Activated CD4-positive, alpha-beta T cell treated with anti-CD3 and anti-CD28 coated beads for 36 hours (primary cell): ENCODE measurements at regions not wholly inside any gene's neighbourhood (a gene's known extent, or its start where the extent isn't known, plus 50 kb on each side); places are given as distances from the start of the nearest gene placed in this dataset.

Source experiments
- ATAC-seq: fragments of 200-7000 bp; cut with Tn5 transposase; one replicate; pipeline ENCODE4 v1.10.0; 2021; ENCODE audit warnings: mild to moderate bottlenecking, moderate library complexity
- CTCF ChIA-PET: fragments of 350-600 bp; sonication (Branson Sonifier 250); formaldehyde crosslinking; loops from one replicate; lab custom pipeline; 2021; ENCODE audit warnings: antibody characterized with exemption; lab: Charles Lee
- POLR2A ChIA-PET: fragments of 350-600 bp; sonication (Branson Sonifier 250); formaldehyde crosslinking; loops from one replicate; lab custom pipeline; 2021; ENCODE audit warnings: antibody characterized with exemption, inconsistent platforms; lab: Charles Lee
- DNase-seq: peaks from one replicate; pipeline ENCODE4 v3.0.0-alpha.2; 2020
- H3K27ac Mint-ChIP-seq: one replicate; pipeline ENCODE4 v1.8.0; 2021; ENCODE audit warnings: mixed read lengths
- H3K27me3 Mint-ChIP-seq: one replicate; pipeline ENCODE4 v1.8.0; 2021; ENCODE audit warnings: mixed read lengths
- H3K36me3 Mint-ChIP-seq: one replicate; pipeline ENCODE4 v1.8.0; 2021; ENCODE audit warnings: low read depth, mixed read lengths
- H3K4me1 Mint-ChIP-seq: one replicate; pipeline ENCODE4 v1.8.0; 2021; ENCODE audit warnings: mixed read lengths
- H3K4me3 Mint-ChIP-seq: one replicate; pipeline ENCODE4 v1.8.0; 2021; ENCODE audit warnings: mild to moderate bottlenecking, moderate library complexity, mixed read lengths
- H3K9me3 Mint-ChIP-seq: one replicate; pipeline ENCODE4 v1.8.0; 2021; ENCODE audit warnings: low read depth, mixed read lengths
- intact Hi-C, 2 experiments: fragments of 100-400 bp; cut with DNase I in 1 of 2; cut with micrococcal nuclease in 1 of 2; formaldehyde crosslinking; loops; one replicate each; pipeline versions ENCODE4 v1.14.2 to v1.15.1; 2022 to 2024; cut with DNase I, micrococcal nuclease

GRCh38 chr4:28787947-28788346 is 1927.3 kb downstream of the STIM2 start:
- H3K36me3 Mint-ChIP-seq = no peaks in the 10 kb centered on the region
- DNase-seq (no peak), ATAC-seq (no peak)
- no peak overlapping the region for H3K4me3 Mint-ChIP-seq
- no peaks in the 10 kb centered on the region for H3K27me3 Mint-ChIP-seq
- ChIA-PET POLR2A (no interaction called here), CTCF (interaction anchor here (0.6 kb wide), 1 partner anchor 109 kb away, joined by 4 read pairs; no protein-coding TSS in a partner anchor)
- H3K4me1 Mint-ChIP-seq = no peaks in the 10 kb centered on the region
- intact Hi-C loops = no loop called here
- no peak overlapping the region for H3K27ac Mint-ChIP-seq
- peaks cover 1% of the 10 kb centered on the region for H3K9me3 Mint-ChIP-seq

GRCh38 chr4:28788929-28789490 is 1928.4 kb downstream of the STIM2 start:
- no peak for ATAC-seq
- H3K4me1 Mint-ChIP-seq = no peaks in the 10 kb centered on the region
- intact Hi-C loops = no loop called here
- H3K36me3 Mint-ChIP-seq = no peaks in the 10 kb centered on the region
- CTCF ChIA-PET = no interaction called here
- no peak overlapping the region for H3K27ac Mint-ChIP-seq
- DNase-seq = no peak
- no peak overlapping the region for H3K4me3 Mint-ChIP-seq
- peaks cover 1% of the 10 kb centered on the region for H3K9me3 Mint-ChIP-seq
- POLR2A ChIA-PET = no interaction called here
- no peaks in the 10 kb centered on the region for H3K27me3 Mint-ChIP-seq

- H3K9me3 Mint-ChIP-seq = peaks cover 4% of the 10 kb centered on the region
- intact Hi-C loops = no loop called here
- no peak for DNase-seq
- ChIA-PET CTCF (no interaction called here), POLR2A (no interaction called here)
- H3K4me1 Mint-ChIP-seq = no peaks in the 10 kb centered on the region
- no peaks in the 10 kb centered on the region for H3K27me3 Mint-ChIP-seq
- no peak overlapping the region for H3K4me3 Mint-ChIP-seq
- no peak for ATAC-seq
- no peak overlapping the region for H3K27ac Mint-ChIP-seq
- no peaks in the 10 kb centered on the region for H3K36me3 Mint-ChIP-seq
Measured at GRCh38 chr4:28792917-28793597, 1927.1 kb upstream of the PCDH7 start.

- POLR2A ChIA-PET = no interaction called here
Measured at GRCh38 chr4:28799696-28800095, 1920.5 kb upstream of the PCDH7 start.

GRCh38 chr4:28811025-28811424 is 1909.1 kb upstream of the PCDH7 start:
- DNase-seq (no peak), ATAC-seq (no peak)
- Mint-ChIP-seq H3K36me3 (no peaks in the 10 kb centered on the region), H3K4me1 (no peaks in the 10 kb centered on the region), H3K27ac (no peak overlapping the region), H3K27me3 (no peaks in the 10 kb centered on the region), H3K4me3 (no peak overlapping the region), H3K9me3 (peaks cover 18% of the 10 kb centered on the region)
- CTCF ChIA-PET = interaction anchor here (0.7 kb wide), 1 partner anchor 15 kb away, joined by 3 read pairs; no protein-coding TSS in a partner anchor
- intact Hi-C loops = no loop called here
- POLR2A ChIA-PET = no interaction called here

More at GRCh38 chr4:28799696-28800095, 1920.5 kb upstream of the PCDH7 start:
- no peak for DNase-seq
- Mint-ChIP-seq H3K36me3 (no peaks in the 10 kb centered on the region), H3K9me3 (peaks cover 5% of the 10 kb centered on the region), H3K4me1 (no peaks in the 10 kb centered on the region), H3K4me3 (no peak overlapping the region), H3K27ac (no peak overlapping the region), H3K27me3 (no peaks in the 10 kb centered on the region)
- ATAC-seq = no peak
- CTCF ChIA-PET = no interaction called here
- intact Hi-C loops = no loop called here

GRCh38 chr4:28822163-28822562 is 1898.0 kb upstream of the PCDH7 start:
- intact Hi-C loops = no loop called here
- Mint-ChIP-seq H3K36me3 (no peaks in the 10 kb centered on the region), H3K4me3 (no peak overlapping the region), H3K9me3 (peaks cover 13% of the 10 kb centered on the region), H3K27me3 (no peaks in the 10 kb centered on the region), H3K27ac (no peak overlapping the region), H3K4me1 (no peaks in the 10 kb centered on the region)
- ChIA-PET CTCF (no interaction called here), POLR2A (no interaction called here)
- no peak for ATAC-seq
- DNase-seq = no peak

GRCh38 chr4:28827866-28828265 is 1892.3 kb upstream of the PCDH7 start:
- DNase-seq = no peak
- Mint-ChIP-seq H3K36me3 (no peaks in the 10 kb centered on the region), H3K27ac (no peak overlapping the region), H3K27me3 (no peaks in the 10 kb centered on the region), H3K9me3 (peaks cover 7% of the 10 kb centered on the region), H3K4me3 (no peak overlapping the region), H3K4me1 (no peaks in the 10 kb centered on the region)
- ChIA-PET POLR2A (no interaction called here), CTCF (no interaction called here)
- no peak for ATAC-seq
- intact Hi-C loops = no loop called here

GRCh38 chr4:28831867-28832266 is 1888.3 kb upstream of the PCDH7 start:
- DNase-seq (no peak), ATAC-seq (no peak)
- Mint-ChIP-seq H3K27ac (no peak overlapping the region), H3K4me1 (no peaks in the 10 kb centered on the region), H3K27me3 (no peaks in the 10 kb centered on the region), H3K4me3 (no peak overlapping the region), H3K36me3 (no peaks in the 10 kb centered on the region), H3K9me3 (peaks cover 7% of the 10 kb centered on the region)
- ChIA-PET CTCF (no interaction called here), POLR2A (no interaction called here)
- intact Hi-C loops = no loop called here

- no peak for ATAC-seq
- ChIA-PET CTCF (no interaction called here), POLR2A (no interaction called here)
- Mint-ChIP-seq H3K4me3 (no peak overlapping the region), H3K9me3 (peaks cover 3% of the 10 kb centered on the region), H3K27me3 (no peaks in the 10 kb centered on the region), H3K27ac (no peak overlapping the region), H3K36me3 (no peaks in the 10 kb centered on the region), H3K4me1 (no peaks in the 10 kb centered on the region)
- intact Hi-C loops = no loop called here
- DNase-seq = no peak
Measured at GRCh38 chr4:28832444-28832843, 1887.7 kb upstream of the PCDH7 start.

GRCh38 chr4:28834120-28834519 is 1886.0 kb upstream of the PCDH7 start:
- H3K9me3 Mint-ChIP-seq = peaks cover under 1% of the 10 kb centered on the region
- H3K27ac Mint-ChIP-seq = no peak overlapping the region
- H3K36me3 Mint-ChIP-seq = no peaks in the 10 kb centered on the region
- intact Hi-C loops = no loop called here
- no peaks in the 10 kb centered on the region for H3K27me3 Mint-ChIP-seq
- H3K4me1 Mint-ChIP-seq = no peaks in the 10 kb centered on the region
- POLR2A ChIA-PET = no interaction called here
- CTCF ChIA-PET = no interaction called here
- no peak overlapping the region for H3K4me3 Mint-ChIP-seq
- DNase-seq = no peak
- ATAC-seq = no peak

GRCh38 chr4:28835501-28835900 is 1884.7 kb upstream of the PCDH7 start:
- Mint-ChIP-seq H3K4me1 (no peaks in the 10 kb centered on the region), H3K4me3 (no peak overlapping the region), H3K9me3 (no peaks in the 10 kb centered on the region), H3K27me3 (no peaks in the 10 kb centered on the region), H3K27ac (no peak overlapping the region), H3K36me3 (no peaks in the 10 kb centered on the region)
- CTCF ChIA-PET = interaction anchor here (0.7 kb wide), 1 partner anchor 14 kb away, joined by 4 read pairs; no protein-coding TSS in a partner anchor
- no peak for ATAC-seq
- POLR2A ChIA-PET = no interaction called here
- intact Hi-C loops = no loop called here
- DNase-seq = no peak

GRCh38 chr4:28842271-28842670 is 1877.9 kb upstream of the PCDH7 start:
- peaks cover 10% of the 10 kb centered on the region for H3K9me3 Mint-ChIP-seq
- no peaks in the 10 kb centered on the region for H3K27me3 Mint-ChIP-seq
- no peaks in the 10 kb centered on the region for H3K4me1 Mint-ChIP-seq
- intact Hi-C loops = no loop called here
- ATAC-seq = no peak
- no peak overlapping the region for H3K4me3 Mint-ChIP-seq
- ChIA-PET POLR2A (no interaction called here), CTCF (no interaction called here)
- no peak overlapping the region for H3K27ac Mint-ChIP-seq
- no peaks in the 10 kb centered on the region for H3K36me3 Mint-ChIP-seq
- DNase-seq = no peak
